HG02759 (cell line): ENCODE measurements at regions not wholly inside any gene's neighbourhood (a gene's known extent, or its start where the extent isn't known, plus 50 kb on each side); places are given as distances from the start of the nearest gene placed in this dataset.

ENCODE experiments used
- ATAC-seq: cut with Tn5 transposase; IDR thresholded peaks from one replicate; pipeline ENCODE4 v1.9.1; 2021; ENCODE audit warnings: mild to moderate bottlenecking, moderate library complexity; ENCODE audit not compliant: unreplicated experiment

- ATAC-seq, result no peak
These were observed 86.7 kb upstream of the CYYR1 start for GRCh38 chr21:26659757-26660156.

DNA sequence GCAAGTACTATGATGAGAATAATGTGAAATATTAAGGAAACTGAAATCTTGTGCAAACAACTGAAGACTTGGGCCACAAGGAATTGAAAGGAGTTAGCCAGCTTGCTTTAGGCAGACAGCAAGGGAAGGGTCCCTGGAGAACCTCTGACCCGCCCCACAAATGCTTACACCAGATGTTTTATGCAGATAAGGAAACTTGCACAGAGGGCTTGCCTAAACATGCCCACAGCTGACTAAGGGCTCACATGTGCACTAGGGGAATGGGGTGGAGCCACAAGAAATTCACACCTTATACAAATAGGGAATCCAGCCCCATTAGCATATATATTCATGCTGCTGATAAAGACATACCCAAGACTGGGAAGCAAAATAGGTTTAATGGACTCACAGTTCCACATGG lies 86.1 kb upstream of the CYYR1 start:
- no peak for ATAC-seq

DNA sequence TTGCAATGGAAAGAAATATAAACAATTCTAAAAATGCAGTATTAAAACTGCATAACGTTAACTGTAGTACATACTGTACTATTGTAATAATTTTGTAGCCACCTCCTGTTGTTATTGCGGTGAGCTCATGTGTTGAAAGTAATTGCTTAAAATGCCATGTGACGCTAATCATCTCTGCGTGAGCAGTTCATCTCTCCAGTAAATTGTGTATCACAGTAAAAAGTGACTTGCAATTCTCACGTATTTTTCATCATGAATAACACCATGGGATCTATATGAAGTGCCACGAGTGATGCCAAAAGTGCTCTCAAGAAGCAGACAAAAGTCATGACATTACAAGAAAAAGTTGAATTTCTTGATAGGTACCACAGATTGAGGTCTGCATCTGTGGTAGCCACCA lies 82.4 kb upstream of the CYYR1 start:
- no peak for ATAC-seq

DNA sequence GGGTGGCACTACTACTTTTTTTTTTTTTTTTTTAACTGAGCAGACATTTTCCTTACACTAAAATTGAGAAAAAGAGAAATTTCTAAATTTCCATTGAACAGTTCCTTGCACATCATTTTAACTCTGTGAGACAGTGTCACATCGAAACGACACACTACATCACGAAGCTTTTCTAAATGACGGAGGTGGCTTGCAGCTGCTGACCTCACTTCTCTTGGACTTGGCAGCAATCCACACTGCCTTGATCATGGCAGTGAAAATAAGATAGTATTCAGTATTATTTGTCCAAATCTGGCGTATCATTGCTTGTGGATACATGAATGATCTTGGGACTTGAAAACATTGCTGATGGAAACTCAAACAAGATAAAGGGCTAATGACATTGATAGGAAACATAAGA lies 80.3 kb upstream of the CYYR1 start:
- no peak for ATAC-seq

DNA sequence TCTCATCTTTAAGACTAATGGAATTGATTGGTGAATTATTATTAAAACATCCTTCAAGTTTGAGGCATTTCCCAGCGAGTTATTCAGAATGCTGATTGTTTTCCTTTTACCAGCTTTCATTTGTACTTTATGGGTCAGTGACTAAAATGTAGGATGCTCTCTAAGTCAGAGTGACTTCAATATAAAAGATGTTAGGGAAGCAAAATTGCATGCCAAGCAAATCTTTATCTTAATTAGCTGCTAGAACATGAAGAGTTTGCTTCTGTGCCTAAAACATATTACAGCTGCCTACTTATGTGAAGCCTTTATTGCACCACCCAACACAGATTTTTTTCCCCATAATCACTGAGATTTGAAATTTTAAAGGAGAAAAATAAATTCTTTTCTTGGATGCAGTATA lies 79.8 kb upstream of the CYYR1 start:
- no peak for ATAC-seq

DNA sequence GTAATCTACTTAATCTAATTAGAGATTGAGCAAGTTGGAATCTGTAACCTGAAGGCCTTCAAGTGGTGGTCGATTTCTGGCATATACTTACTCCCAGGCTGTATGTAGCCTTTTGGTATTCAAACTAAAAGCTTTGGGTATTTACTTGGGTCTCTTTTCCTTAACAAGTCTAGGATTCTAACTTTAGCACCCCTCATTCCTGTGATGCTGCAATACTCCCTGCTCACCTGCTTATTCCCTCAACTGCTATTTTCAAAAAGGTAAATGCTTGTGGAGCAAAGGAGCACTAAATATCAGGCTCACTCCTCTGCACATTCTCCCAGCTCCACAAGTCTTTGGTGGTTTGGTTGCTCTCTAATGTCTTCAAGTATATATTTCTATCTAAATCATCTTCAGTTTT lies 68.0 kb upstream of the CYYR1 start:
- no peak for ATAC-seq

GRCh38 chr21:26637201-26637745 lies 64.2 kb upstream of the CYYR1 start:
- no peak for ATAC-seq

DNA sequence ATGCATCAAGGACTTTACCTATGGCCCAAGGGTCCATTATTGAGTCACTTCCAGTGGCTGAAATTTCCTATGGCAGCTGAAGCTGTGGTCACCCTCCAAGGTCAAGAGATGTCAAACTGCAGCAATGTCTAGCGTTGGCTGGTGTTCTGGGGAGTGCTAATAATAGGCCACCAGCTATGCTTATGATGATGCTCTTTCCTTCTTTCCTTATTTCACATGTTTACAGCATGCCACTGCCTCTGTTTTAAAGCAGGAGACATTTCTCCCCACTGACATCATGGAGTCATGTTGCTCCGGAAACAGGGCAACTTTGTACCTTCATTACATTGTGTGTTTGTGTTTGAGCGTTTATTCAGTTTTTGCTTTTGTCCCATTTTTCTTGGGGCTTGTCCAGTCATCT lies 62.6 kb upstream of the CYYR1 start:
- ATAC-seq, result no peak

GRCh38 chr21:26632691-26633090 lies 59.6 kb upstream of the CYYR1 start:
- ATAC-seq, result no peak

GRCh38 chr21:26626187-26626586 lies 53.1 kb upstream of the CYYR1 start:
- no peak for ATAC-seq

GRCh38 chr21:26624983-26625519 lies 52.0 kb upstream of the CYYR1 start:
- no peak for ATAC-seq
